ENCODE measurements at regions not wholly inside any gene's neighbourhood (a gene's known extent, or its start where the extent isn't known, plus 50 kb on each side); places are given as distances from the start of the nearest gene placed in this dataset.
"Not testable (repeated sequence)": the region's sequence is repeated elsewhere in the genome, so short reads cannot be mapped to it uniquely, and the experiment has no call there.

GRCh38 chr6:141050471-141050870 is 1082.3 kb upstream of the GJE1 start:
- no peak for TF ChIP-seq EZH2phosphoT487 (conservative IDR thresholded peaks at IDR 0.05; ENCODE audit: low read length)
- no peak for TF ChIP-seq CTCF (IDR thresholded peaks at IDR 0.05; ENCODE audit: insufficient read depth, low read length, poor library complexity, severe bottlenecking)

GRCh38 chr6:141048451-141048850 is 1084.3 kb upstream of the GJE1 start:
- Histone ChIP-seq H3K4me2 (ENCODE audit: low read depth, low read length, poor library complexity, severe bottlenecking) (no peak overlapping the region), H3K9ac (ENCODE audit: low read length) (no peak overlapping the region), H2AFZ (ENCODE audit: low read depth, low read length, severe bottlenecking) (no peak overlapping the region), H3K79me2 (ENCODE audit: insufficient read depth, low read length) (no peaks in the 10 kb centered on the region), H3F3A (ENCODE audit: insufficient read depth) (no peaks in the 10 kb centered on the region), H3K9me2 (replicated peaks; ENCODE audit: insufficient read depth, low read length) (no peaks in the 10 kb centered on the region), H3K27me3 (ENCODE audit: low read length) (no peaks in the 10 kb centered on the region), H3K9me3 (ENCODE audit: insufficient read depth, low read length) (no peaks in the 10 kb centered on the region), H3K27ac (ENCODE audit: low read depth, low read length) (no peak overlapping the region), H4K20me1 (ENCODE audit: low read depth, low read length) (no peaks in the 10 kb centered on the region), H3K36me3 (ENCODE audit: low read length) (no peaks in the 10 kb centered on the region), H3K4me3 (ENCODE audit: insufficient read depth, low read length, poor library complexity, severe bottlenecking) (no peak overlapping the region)
- TF ChIP-seq CTCF (IDR thresholded peaks at IDR 0.05; ENCODE audit: insufficient read depth, low read length, poor library complexity, severe bottlenecking) (no peak), EZH2phosphoT487 (conservative IDR thresholded peaks at IDR 0.05; ENCODE audit: low read length) (no peak)

More at GRCh38 chr6:141050471-141050870, 1082.3 kb upstream of the GJE1 start:
- H3K4me2 ChIP-seq (ENCODE audit: low read depth, low read length, poor library complexity, severe bottlenecking) = no peak overlapping the region
- no peaks in the 10 kb centered on the region for H3F3A ChIP-seq (ENCODE audit: insufficient read depth)
- H3K36me3 ChIP-seq (ENCODE audit: low read length) = no peaks in the 10 kb centered on the region
- no peak overlapping the region for H3K4me3 ChIP-seq (ENCODE audit: insufficient read depth, low read length, poor library complexity, severe bottlenecking)
- no peak overlapping the region for H3K27ac ChIP-seq (ENCODE audit: low read depth, low read length)
- H3K9me3 ChIP-seq (ENCODE audit: insufficient read depth, low read length) = no peaks in the 10 kb centered on the region
- H4K20me1 ChIP-seq (ENCODE audit: low read depth, low read length) = no peaks in the 10 kb centered on the region
- H2AFZ ChIP-seq (ENCODE audit: low read depth, low read length, severe bottlenecking) = no peak overlapping the region
- no peaks in the 10 kb centered on the region for H3K9me2 ChIP-seq (replicated peaks; ENCODE audit: insufficient read depth, low read length)
- no peaks in the 10 kb centered on the region for H3K79me2 ChIP-seq (ENCODE audit: insufficient read depth, low read length)
- no peaks in the 10 kb centered on the region for H3K27me3 ChIP-seq (ENCODE audit: low read length)
- no peak overlapping the region for H3K9ac ChIP-seq (ENCODE audit: low read length)

- not testable (repeated sequence) for H3K79me2 ChIP-seq (ENCODE audit: insufficient read depth, low read length); H2AFZ ChIP-seq (ENCODE audit: low read depth, low read length, severe bottlenecking); H3F3A ChIP-seq (ENCODE audit: insufficient read depth); H3K4me3 ChIP-seq (ENCODE audit: insufficient read depth, low read length, poor library complexity, severe bottlenecking); H3K9me3 ChIP-seq (ENCODE audit: insufficient read depth, low read length); H3K9me2 ChIP-seq (replicated peaks; ENCODE audit: insufficient read depth, low read length); H3K4me2 ChIP-seq (ENCODE audit: low read depth, low read length, poor library complexity, severe bottlenecking); H3K36me3 ChIP-seq (ENCODE audit: low read length); H3K9ac ChIP-seq (ENCODE audit: low read length); H3K27me3 ChIP-seq (ENCODE audit: low read length); H4K20me1 ChIP-seq (ENCODE audit: low read depth, low read length); H3K27ac ChIP-seq (ENCODE audit: low read depth, low read length)
Observed at GRCh38 chr6:141046496-141046895, 1086.2 kb upstream of the GJE1 start.

GRCh38 chr6:141041596-141042087 is 1091.1 kb upstream of the GJE1 start:
- no peak overlapping the region for H3K4me3 ChIP-seq (ENCODE audit: insufficient read depth, low read length, poor library complexity, severe bottlenecking)
- H3K4me2 ChIP-seq (ENCODE audit: low read depth, low read length, poor library complexity, severe bottlenecking) = no peak overlapping the region
- H3K9me2 ChIP-seq (replicated peaks; ENCODE audit: insufficient read depth, low read length) = no peaks in the 10 kb centered on the region

More at GRCh38 chr6:141041596-141042087, 1091.1 kb upstream of the GJE1 start:
- no peaks in the 10 kb centered on the region for H3K36me3 ChIP-seq (ENCODE audit: low read length)
- H2AFZ ChIP-seq (ENCODE audit: low read depth, low read length, severe bottlenecking) = no peak overlapping the region
- no peaks in the 10 kb centered on the region for H3F3A ChIP-seq (ENCODE audit: insufficient read depth)
- no peaks in the 10 kb centered on the region for H3K9me3 ChIP-seq (ENCODE audit: insufficient read depth, low read length)
- H3K27me3 ChIP-seq (ENCODE audit: low read length) = no peaks in the 10 kb centered on the region
- no peak overlapping the region for H3K27ac ChIP-seq (ENCODE audit: low read depth, low read length)
- no peaks in the 10 kb centered on the region for H3K79me2 ChIP-seq (ENCODE audit: insufficient read depth, low read length)
- no peak for TF ChIP-seq CTCF (IDR thresholded peaks at IDR 0.05; ENCODE audit: insufficient read depth, low read length, poor library complexity, severe bottlenecking)
- no peak for TF ChIP-seq EZH2phosphoT487 (conservative IDR thresholded peaks at IDR 0.05; ENCODE audit: low read length)
- H3K9ac ChIP-seq (ENCODE audit: low read length) = no peak overlapping the region
- no peaks in the 10 kb centered on the region for H4K20me1 ChIP-seq (ENCODE audit: low read depth, low read length)
